ENCODE measurements at regions not wholly inside any gene's neighbourhood (a gene's known extent, or its start where the extent isn't known, plus 50 kb on each side); places are given as distances from the start of the nearest gene placed in this dataset.
A peak's percentile ranks its signal among the peaks of the same experiment; 100 is the strongest.

DNA sequence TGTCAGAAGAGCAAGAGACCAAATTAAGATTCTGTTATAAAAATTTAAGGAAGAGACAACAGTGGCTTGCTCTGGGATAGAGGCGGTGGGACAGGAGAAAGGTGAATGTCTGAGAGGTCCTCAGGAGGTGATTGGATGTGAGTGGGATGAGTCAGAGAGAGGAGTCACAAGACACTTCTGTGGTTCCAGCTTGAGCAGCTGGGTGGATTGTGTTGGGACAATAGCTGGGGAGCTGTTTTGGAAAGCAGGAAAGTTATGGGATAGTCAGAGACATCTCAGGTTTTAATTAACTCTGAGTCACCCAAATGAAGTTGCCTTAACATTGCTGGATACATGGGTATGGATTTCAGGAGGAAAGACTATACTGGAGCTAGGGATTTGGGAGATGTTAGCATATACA lies 218.0 kb upstream of the TRIB2 start:
- Histone ChIP-seq H3K9me3 (no peaks in the 10 kb centered on the region), H3K4me1 (no peaks in the 10 kb centered on the region), H3K4me3 (no peak overlapping the region), H3K27me3 (no peaks in the 10 kb centered on the region), H3K36me3 (replicated peaks in 1 of 2; ENCODE audit: insufficient read depth in 1 of 2, low read depth in 2 of 2) (no peaks in the 10 kb centered on the region), H3K27ac (no peak overlapping the region)
- ATAC-seq: no peak
- TF ChIP-seq, protein P1, sequence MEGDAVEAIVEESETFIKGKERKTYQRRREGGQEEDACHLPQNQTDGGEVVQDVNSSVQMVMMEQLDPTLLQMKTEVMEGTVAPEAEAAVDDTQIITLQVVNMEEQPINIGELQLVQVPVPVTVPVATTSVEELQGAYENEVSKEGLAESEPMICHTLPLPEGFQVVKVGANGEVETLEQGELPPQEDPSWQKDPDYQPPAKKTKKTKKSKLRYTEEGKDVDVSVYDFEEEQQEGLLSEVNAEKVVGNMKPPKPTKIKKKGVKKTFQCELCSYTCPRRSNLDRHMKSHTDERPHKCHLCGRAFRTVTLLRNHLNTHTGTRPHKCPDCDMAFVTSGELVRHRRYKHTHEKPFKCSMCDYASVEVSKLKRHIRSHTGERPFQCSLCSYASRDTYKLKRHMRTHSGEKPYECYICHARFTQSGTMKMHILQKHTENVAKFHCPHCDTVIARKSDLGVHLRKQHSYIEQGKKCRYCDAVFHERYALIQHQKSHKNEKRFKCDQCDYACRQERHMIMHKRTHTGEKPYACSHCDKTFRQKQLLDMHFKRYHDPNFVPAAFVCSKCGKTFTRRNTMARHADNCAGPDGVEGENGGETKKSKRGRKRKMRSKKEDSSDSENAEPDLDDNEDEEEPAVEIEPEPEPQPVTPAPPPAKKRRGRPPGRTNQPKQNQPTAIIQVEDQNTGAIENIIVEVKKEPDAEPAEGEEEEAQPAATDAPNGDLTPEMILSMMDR (IDR thresholded peaks at IDR 0.05): no peak
- no peak for TF ChIP-seq POLR2A (IDR thresholded peaks at IDR 0.05)
- intact Hi-C loops (cut with DNase I): no loop called here
- no peak for DNase-seq
- 96 to 100% methylated on average over 1 of the region's 1 CpG for WGBS, 2 donors

DNA sequence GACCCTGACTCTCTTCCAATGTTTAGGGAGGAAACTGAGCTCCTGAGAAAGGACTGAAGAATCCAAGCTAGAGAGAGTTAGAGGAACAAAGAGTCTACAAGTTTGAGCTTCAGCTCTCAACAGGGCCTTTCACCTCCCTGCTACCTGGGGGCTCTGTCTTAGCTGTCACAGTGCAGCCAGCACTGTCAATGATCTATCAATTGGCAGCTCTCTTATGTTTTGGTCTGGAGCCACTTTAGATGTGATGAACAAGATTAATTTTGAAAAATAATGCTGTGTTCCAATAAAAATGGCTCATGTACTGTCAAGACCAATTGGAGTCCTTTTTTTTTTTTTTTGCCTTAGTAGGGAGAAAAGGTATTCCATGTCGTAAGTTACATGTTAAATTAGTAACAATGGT lies 215.8 kb upstream of the TRIB2 start:
- ATAC-seq: no peak
- no peaks in the 10 kb centered on the region for H3K4me1 ChIP-seq
- no peak for DNase-seq
- 77 to 85% methylated on average over 1 of the region's 1 CpG for WGBS, 2 donors
- H3K9me3 ChIP-seq: no peaks in the 10 kb centered on the region
- intact Hi-C loops (cut with DNase I): no loop called here
- no peak overlapping the region for H3K27ac ChIP-seq
- H3K4me3 ChIP-seq: no peak overlapping the region
- no peaks in the 10 kb centered on the region for H3K36me3 ChIP-seq (replicated peaks in 1 of 2; ENCODE audit: insufficient read depth in 1 of 2, low read depth in 2 of 2)
- TF ChIP-seq POLR2A (IDR thresholded peaks at IDR 0.05): no peak
- TF ChIP-seq, protein P1 (IDR thresholded peaks at IDR 0.05): no peak
- no peaks in the 10 kb centered on the region for H3K27me3 ChIP-seq

DNA sequence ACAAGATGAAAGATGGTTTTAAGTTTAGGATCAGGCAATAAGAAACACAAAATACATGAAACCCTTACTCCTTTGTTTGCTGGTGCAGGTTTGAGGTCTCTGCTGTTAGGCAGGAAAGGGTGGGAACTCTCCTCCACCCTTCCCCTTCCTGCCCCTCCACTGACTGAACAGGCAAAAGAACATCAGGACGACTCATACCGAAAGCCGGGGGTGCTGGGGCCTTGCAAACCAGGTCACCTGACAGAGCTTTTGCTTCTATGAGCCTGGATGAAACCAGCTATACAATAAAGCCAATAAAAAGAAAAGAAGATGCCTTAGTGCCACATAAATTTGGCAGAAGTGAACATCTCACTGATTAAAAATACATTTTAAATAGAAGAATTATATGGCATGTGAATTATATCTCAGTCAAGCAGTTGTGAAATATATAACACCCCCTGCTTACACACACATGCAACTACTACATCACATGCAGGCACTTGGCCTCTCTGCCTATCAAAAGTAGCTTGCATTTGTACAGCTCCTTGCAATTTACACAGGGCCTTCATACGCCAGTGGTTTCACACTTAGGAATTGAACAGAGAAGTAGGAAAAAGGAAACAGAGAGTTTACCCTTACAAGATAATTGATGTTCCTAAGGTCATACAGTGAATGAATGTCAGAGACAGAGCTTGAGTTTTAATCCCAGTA lies 215.1 kb upstream of the TRIB2 start:
- Histone ChIP-seq H3K4me1 (no peaks in the 10 kb centered on the region), H3K36me3 (replicated peaks in 1 of 2; ENCODE audit: insufficient read depth in 1 of 2, low read depth in 2 of 2) (no peaks in the 10 kb centered on the region)
- ATAC-seq: no peak

DNA sequence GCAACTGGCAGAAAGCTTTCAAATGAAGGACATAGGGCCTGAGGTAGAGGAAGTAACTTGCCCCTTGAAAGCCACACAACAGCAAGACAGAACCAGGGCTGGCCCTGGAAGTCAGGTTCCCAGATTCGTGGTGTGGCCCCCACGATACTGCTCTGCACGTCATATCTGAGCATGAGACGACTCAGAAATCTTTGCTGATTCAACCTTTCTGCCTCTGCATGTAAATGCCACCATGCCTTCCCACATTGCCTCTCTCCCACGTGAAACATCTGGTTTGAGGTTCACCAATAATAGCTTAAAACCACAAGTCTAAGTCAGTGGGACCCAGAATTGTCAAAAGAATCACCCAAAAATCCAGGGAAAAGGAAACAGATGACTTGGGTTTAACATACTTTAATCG lies 214.0 kb upstream of the TRIB2 start:
- intact Hi-C loops (cut with DNase I): no loop called here
- Histone ChIP-seq H3K36me3 (replicated peaks in 1 of 2; ENCODE audit: insufficient read depth in 1 of 2, low read depth in 2 of 2) (no peaks in the 10 kb centered on the region), H3K4me3 (no peak overlapping the region), H3K9me3 (no peaks in the 10 kb centered on the region), H3K27me3 (no peaks in the 10 kb centered on the region), H3K27ac (no peak overlapping the region), H3K4me1 (no peaks in the 10 kb centered on the region)
- no peak for DNase-seq
- ATAC-seq: no peak
- TF ChIP-seq, protein P1 (IDR thresholded peaks at IDR 0.05): no peak
- TF ChIP-seq POLR2A (IDR thresholded peaks at IDR 0.05): no peak
- WGBS, 2 donors: 57 to 88% methylated on average over 6 of the region's 6 CpGs

More for the DNA sequence above, 215.1 kb upstream of the TRIB2 start:
- intact Hi-C loops (cut with DNase I): no loop called here
- TF ChIP-seq POLR2A (IDR thresholded peaks at IDR 0.05): no peak
- TF ChIP-seq, protein P1 (IDR thresholded peaks at IDR 0.05): no peak
- H3K27ac ChIP-seq: no peak overlapping the region
- no peaks in the 10 kb centered on the region for H3K27me3 ChIP-seq
- peak in 2 of 4 donors; percentile 13 for DNase-seq
- no peak overlapping the region for H3K4me3 ChIP-seq
- H3K9me3 ChIP-seq: no peaks in the 10 kb centered on the region
- 59 to 75% methylated on average over 4 of the region's 4 CpGs for WGBS, 2 donors

DNA sequence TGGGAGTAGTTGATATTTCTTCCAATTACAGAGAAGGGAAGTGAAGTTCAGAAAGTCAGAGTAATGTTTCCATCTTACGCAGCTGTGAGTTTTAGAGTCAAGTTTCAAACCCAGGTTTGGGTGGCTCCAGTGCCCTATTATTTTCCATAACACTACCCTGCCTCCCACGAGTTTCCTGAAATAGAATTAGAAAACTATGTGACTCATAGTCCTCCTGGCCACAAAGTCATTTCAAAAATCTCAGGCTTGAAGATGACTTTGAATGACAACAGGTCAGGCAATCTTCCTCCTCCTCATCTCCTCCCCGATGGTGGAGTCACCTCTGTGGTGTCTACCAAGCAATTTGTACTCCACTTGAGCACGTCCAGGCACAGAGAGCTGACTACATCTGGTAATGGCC lies 212.3 kb upstream of the TRIB2 start:
- Histone ChIP-seq H3K4me1 (no peaks in the 10 kb centered on the region), H3K36me3 (replicated peaks in 1 of 2; ENCODE audit: insufficient read depth in 1 of 2, low read depth in 2 of 2) (no peaks in the 10 kb centered on the region), H3K9me3 (no peaks in the 10 kb centered on the region), H3K27ac (no peak overlapping the region), H3K27me3 (no peaks in the 10 kb centered on the region), H3K4me3 (no peak overlapping the region)
- whole genome bisulfite sequencing, 2 donors: 62 to 69% methylated on average over 4 of the region's 4 CpGs
- TF ChIP-seq, protein P1 (IDR thresholded peaks at IDR 0.05): no peak
- TF ChIP-seq POLR2A (IDR thresholded peaks at IDR 0.05): no peak
- ATAC-seq: no peak
- intact Hi-C loops (cut with DNase I): no loop called here
- DNase-seq: no peak
